Bronchial epithelial cell (primary cell): ENCODE measurements at regions not wholly inside any gene's neighbourhood (a gene's known extent, or its start where the extent isn't known, plus 50 kb on each side); places are given as distances from the start of the nearest gene placed in this dataset.

Source experiments
- DNase-seq: peaks from one replicate; pipeline ENCODE4 v3.0.0-alpha.2; 2010; ENCODE audit warnings: low read depth
- FAIRE-seq: peaks from 2 replicates; lab custom pipeline; 2011; peaks lifted over from hg19 to GRCh38; lab: Jason Lieb, UNC
- H3K27me3 ChIP-seq: 2 replicates; pipeline ENCODE4 v1.5.1; 2011; ENCODE audit warnings: low read length; ENCODE audit not compliant: control insufficient read depth, insufficient read depth
- H3K36me3 ChIP-seq: 2 replicates; pipeline ENCODE4 v1.5.1; 2011; ENCODE audit warnings: low read length; ENCODE audit not compliant: control insufficient read depth, insufficient read depth
- H3K4me3 ChIP-seq: 2 replicates; pipeline ENCODE4 v1.5.1; 2011; ENCODE audit warnings: mild to moderate bottlenecking, low read depth, low read length, control low read depth
- TF ChIP-seq, protein P1 (sequence below): IDR thresholded peaks from 2 replicates; pipeline ENCODE4 v1.5.1; 2011; ENCODE audit warnings: mild to moderate bottlenecking, moderate library complexity, low read length, control low read depth, inconsistent platforms; ENCODE audit not compliant: insufficient read depth, severe bottlenecking

DNA sequence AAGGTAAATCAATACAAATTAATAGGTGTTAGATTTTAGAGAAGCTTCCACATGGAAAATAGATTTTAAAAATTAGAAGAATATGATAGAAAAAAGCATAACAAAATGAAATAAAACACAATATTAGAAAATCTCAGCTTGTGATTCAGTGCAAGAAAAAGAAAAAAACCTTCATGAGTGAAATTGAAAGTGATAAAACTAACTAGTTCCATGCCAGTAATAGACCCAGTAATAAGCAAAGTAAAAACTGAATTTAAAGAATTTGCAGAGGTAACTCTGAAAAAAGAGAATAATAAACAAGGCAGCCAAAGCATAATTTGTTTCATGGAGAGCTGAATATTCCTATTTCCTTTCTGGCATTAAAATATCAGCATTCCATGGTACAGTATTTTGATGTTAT lies 174.3 kb upstream of the TENM3 start:
- FAIRE-seq (no peak), DNase-seq (no peak)
- H3K36me3 ChIP-seq = no peaks in the 10 kb centered on the region
- no peak overlapping the region for H3K4me3 ChIP-seq
- no peaks in the 10 kb centered on the region for H3K27me3 ChIP-seq
- TF ChIP-seq, protein P1, sequence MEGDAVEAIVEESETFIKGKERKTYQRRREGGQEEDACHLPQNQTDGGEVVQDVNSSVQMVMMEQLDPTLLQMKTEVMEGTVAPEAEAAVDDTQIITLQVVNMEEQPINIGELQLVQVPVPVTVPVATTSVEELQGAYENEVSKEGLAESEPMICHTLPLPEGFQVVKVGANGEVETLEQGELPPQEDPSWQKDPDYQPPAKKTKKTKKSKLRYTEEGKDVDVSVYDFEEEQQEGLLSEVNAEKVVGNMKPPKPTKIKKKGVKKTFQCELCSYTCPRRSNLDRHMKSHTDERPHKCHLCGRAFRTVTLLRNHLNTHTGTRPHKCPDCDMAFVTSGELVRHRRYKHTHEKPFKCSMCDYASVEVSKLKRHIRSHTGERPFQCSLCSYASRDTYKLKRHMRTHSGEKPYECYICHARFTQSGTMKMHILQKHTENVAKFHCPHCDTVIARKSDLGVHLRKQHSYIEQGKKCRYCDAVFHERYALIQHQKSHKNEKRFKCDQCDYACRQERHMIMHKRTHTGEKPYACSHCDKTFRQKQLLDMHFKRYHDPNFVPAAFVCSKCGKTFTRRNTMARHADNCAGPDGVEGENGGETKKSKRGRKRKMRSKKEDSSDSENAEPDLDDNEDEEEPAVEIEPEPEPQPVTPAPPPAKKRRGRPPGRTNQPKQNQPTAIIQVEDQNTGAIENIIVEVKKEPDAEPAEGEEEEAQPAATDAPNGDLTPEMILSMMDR = no peak

DNA sequence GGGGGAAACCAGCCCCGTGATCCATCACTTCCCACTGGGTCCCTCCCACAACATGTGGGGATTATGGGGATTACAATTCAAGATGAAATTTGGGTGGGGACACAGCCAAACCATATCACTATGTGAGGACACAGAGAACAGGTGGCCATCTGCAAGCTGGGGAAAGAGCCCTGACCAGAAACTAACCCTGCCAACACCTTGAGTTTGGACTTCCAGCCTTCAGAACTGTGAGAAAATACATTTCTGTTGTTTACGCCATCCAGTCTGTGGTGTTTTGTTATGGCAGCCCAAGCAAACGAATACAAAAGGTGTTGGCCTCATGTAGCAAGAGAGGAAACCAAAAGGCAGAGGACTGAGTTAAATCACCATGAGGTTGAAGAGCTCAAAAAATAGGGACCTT lies 169.9 kb upstream of the TENM3 start:
- Histone ChIP-seq H3K4me3 (no peak overlapping the region), H3K36me3 (no peaks in the 10 kb centered on the region), H3K27me3 (no peaks in the 10 kb centered on the region)
- FAIRE-seq (no peak), DNase-seq (no peak)
- TF ChIP-seq, protein P1 = no peak

DNA sequence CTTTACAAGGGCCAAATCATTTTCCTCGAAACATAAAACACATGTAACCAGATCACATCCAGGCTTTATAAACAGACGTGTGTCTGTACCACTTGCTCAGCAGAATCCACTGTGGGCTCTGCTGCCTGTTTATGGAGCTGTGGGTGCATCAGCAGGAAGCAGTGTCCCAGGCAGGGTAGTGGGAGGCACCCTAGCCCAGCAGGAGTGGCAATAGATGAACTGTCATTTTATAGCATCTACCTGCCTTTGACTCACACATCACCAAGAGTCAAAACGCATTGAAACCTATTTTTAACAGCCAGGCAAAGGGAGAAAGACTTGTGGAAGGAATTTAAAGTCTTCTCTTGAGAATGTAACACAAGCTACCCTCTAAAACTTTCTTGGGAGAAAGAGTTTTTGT lies 169.1 kb upstream of the TENM3 start:
- no peak for DNase-seq
- TF ChIP-seq, protein P1 = no peak
- Histone ChIP-seq H3K27me3 (no peaks in the 10 kb centered on the region), H3K4me3 (no peak overlapping the region), H3K36me3 (no peaks in the 10 kb centered on the region)
- no peak for FAIRE-seq

- no peak for FAIRE-seq
- TF ChIP-seq, protein P1 = no peak
These were observed 168.4 kb upstream of the TENM3 start for GRCh38 chr4:182074810-182075209.

DNA sequence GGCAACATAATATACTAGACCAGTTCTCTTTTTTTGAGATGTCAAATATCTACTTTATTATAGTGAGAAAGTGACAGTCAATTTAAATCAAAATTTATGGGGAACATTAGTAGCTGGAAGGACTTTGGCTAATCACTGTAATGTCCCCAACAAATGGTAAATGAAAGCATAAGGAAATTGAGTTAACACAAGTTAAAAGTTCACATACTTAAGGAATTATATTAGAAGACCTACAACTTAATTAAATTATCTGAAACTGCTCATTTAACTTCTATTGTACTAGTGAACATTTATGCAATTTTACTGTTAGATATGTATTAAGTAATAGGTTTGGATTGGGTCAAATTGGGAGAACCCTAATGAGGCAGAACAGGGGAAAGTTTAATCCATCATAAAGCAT lies 160.3 kb upstream of the TENM3 start:
- TF ChIP-seq, protein P1 = no peak
- Histone ChIP-seq H3K27me3 (no peaks in the 10 kb centered on the region), H3K36me3 (no peaks in the 10 kb centered on the region), H3K4me3 (no peak overlapping the region)
- DNase-seq = no peak
- FAIRE-seq = no peak

More at GRCh38 chr4:182074810-182075209, 168.4 kb upstream of the TENM3 start:
- DNase-seq = no peak
- no peaks in the 10 kb centered on the region for H3K36me3 ChIP-seq
- H3K4me3 ChIP-seq = no peak overlapping the region
- H3K27me3 ChIP-seq = no peaks in the 10 kb centered on the region

DNA sequence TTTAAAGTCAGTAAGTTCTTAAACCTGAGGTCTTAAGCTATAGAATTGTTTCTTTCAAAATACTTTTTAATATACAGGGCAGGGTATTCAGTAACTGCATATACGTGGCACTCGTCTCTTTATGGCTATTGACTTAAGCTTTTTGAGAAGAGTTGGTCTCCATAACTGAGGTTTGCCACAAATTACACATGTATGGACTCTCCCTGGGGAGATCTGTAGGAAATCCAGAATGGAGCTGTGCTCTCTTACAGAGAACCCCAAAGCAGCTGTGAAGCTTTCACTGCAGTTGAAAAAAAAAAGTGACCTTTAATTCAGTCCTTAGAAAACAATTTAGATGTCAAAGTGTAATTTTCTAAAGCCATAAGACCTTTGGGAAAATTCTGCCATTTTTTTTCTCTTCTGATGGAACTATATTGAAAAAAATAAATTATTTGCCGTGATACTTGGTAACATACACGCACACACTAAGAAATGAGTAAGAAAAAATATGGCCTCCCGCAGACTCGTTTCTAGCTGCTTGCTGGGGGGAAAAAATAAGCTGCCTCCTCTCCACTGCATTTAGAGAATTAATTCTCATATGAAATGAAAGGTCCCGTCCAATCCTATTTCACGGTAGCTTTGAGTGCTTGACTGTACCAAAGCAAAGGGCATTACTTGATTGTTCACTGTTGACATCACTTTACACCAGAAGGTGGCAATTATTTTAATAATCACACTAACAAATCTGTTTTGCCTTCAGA lies 159.4 kb upstream of the TENM3 start:
- H3K36me3 ChIP-seq = no peaks in the 10 kb centered on the region
- DNase-seq (no peak), FAIRE-seq (no peak)
- no peaks in the 10 kb centered on the region for H3K27me3 ChIP-seq
- TF ChIP-seq, protein P1 = no peak
- H3K4me3 ChIP-seq = no peak overlapping the region
